OCI-LY3 (cell line): ENCODE measurements at regions not wholly inside any gene's neighbourhood (a gene's known extent, or its start where the extent isn't known, plus 50 kb on each side); places are given as distances from the start of the nearest gene placed in this dataset.

ENCODE experiments used
- CTCF ChIP-seq: fragments of 200-600, 300-600 bp; sonication (generic); IDR thresholded peaks from 2 replicates; pipeline ENCODE4 v1.5.1; 2014; ENCODE audit warnings: antibody characterized with exemption, low read length, low read depth
- EZH2phosphoT487 ChIP-seq: fragments of 200-600 bp; shearing (Covaris generic); IDR thresholded peaks from 2 replicates; pipeline ENCODE4 v1.6.1; 2018; ENCODE audit warnings: antibody characterized with exemption, mixed run types, low read depth

- TF ChIP-seq CTCF (no peak), EZH2phosphoT487 (no peak)
Observed at GRCh38 chr4:123545667-123546572, 149.3 kb downstream of the SPRY1 start.
